LNCAP (cell line): ENCODE measurements at regions not wholly inside any gene's neighbourhood (a gene's known extent, or its start where the extent isn't known, plus 50 kb on each side); places are given as distances from the start of the nearest gene placed in this dataset.

Source experiments
- CTCF ChIP-seq: fragments of 450-650 bp; IDR thresholded peaks from 2 replicates; pipeline ENCODE4 v1.5.1; 2017; ENCODE audit warnings: mild to moderate bottlenecking

GRCh38 chr7:106590209-106590816, 70.6 kb downstream of the CCDC71L start:
- TF ChIP-seq CTCF, result no peak

- no peak for TF ChIP-seq CTCF
Measured at GRCh38 chr7:106589198-106589879, 71.6 kb downstream of the CCDC71L start.

GRCh38 chr7:106588422-106589197, 72.3 kb downstream of the CCDC71L start:
- no peak for TF ChIP-seq CTCF

GRCh38 chr7:106584914-106585759, 75.8 kb downstream of the CCDC71L start:
- no peak for TF ChIP-seq CTCF

- no peak for TF ChIP-seq CTCF
Measured at GRCh38 chr7:106583706-106584690, 77.0 kb downstream of the CCDC71L start.

- TF ChIP-seq CTCF, result no peak
Measured at GRCh38 chr7:106583100-106583499, 77.9 kb downstream of the CCDC71L start.
